ENCODE measurements at regions not wholly inside any gene's neighbourhood (a gene's known extent, or its start where the extent isn't known, plus 50 kb on each side); places are given as distances from the start of the nearest gene placed in this dataset.

DNA sequence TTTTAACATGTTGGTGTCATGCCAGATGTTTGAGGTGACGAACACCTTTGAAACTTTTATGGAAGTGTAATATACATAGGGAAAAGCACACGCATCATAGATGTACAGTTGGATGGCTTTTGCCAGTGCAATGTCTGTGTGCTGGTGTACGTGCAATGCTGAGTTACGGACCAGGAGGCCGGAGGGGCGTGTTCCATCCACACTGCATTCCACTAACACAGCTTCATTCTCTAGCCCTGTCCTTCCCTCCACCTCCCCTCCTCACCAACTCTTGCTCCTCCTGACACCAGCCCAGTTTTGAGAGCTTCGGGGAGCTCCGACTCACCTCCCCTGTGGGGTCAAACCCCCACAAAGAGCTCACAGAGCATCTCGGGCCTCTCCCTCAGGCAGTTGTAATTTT is 358.8 kb downstream of the C16orf95 start:
- DNase-seq (ENCODE audit: low read depth) = no peak

DNA sequence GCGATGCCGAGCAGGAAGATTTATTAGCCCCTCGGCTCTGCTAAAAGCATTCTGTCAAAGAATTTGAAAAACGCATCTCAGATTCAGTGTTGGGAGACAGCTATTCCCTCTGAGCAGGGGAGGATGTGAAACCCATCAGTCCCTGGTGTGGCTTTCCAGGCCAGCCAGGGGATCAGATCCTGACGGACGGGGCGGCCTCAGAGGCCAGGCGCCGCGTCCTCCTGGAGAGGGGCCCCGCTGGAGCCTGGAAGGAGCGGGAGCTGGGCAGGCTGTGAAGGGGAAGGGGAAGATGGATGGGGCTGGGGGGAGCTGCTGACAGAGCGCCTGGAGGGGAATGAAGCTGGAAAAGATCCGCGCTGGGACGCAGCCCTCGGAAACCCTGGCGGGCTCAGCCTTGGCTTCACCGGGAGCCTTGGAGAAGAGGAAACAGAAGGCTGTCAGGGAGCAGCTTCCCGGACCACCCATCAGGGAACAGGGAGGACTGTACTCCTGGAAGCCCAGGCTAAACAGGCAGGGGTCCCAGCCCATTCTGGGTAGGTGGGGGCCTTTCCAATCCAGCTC is 358.0 kb downstream of the C16orf95 start:
- no peak for DNase-seq (ENCODE audit: low read depth)

DNA sequence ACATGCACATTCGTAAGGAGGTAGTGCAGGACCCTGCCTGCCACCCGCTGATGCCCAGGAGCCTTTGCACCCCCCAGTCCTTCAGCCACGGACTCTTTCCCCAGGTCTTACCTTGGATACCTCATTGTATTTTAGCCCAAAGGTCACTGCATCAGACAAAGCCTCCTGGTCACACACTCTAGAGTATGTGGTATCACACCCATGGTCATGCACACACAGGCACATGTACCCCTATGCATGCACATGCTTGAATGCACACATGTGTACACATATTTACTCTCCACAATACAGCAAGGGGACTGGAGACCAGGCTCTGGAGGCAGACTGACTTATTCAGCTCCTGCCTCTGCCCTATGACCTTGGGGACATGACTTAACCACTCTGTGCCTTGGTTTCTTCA is 357.5 kb downstream of the C16orf95 start:
- no peak for DNase-seq (ENCODE audit: low read depth)

DNA sequence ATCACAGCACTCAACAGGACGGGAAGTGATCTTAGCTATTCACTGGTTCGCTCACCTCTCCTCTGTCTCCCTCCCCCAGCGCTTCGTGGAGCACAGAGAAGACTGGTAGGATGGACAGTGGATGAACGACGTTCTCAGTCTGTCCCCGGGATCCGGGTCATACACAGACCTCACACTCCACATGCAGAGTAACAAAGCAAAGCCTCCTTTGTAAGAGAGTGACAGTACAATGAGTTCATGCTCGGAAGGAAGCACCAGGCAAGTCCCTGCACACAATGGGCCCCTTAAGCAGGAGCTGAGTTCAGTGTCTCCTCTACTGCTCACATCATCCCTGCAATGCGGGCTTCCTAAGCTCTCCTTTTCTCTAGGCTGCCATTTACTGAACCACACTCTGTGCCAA is 356.9 kb downstream of the C16orf95 start:
- no peak for DNase-seq (ENCODE audit: low read depth)

DNA sequence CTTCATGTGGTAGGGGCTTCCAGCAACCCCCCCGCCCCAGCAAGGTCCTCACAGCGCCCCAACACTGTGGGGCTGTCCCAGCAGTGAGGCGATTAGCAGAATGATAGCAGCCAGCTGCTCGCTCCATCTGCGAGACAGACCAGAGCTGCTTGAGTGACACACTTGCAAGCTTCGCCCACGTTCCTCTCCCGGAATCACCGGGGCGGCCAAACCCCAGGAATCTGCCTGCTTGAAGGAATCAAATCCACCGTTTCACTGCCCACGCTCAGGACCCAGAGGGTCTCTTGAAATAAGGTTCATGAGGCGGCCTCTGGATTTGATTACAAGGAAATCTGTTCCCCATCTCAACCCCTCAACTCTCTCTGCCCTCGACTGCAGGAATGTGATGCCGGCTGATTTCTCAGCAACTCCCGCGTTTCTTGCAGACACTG is 356.0 kb downstream of the C16orf95 start:
- no peak for DNase-seq (ENCODE audit: low read depth)

DNA sequence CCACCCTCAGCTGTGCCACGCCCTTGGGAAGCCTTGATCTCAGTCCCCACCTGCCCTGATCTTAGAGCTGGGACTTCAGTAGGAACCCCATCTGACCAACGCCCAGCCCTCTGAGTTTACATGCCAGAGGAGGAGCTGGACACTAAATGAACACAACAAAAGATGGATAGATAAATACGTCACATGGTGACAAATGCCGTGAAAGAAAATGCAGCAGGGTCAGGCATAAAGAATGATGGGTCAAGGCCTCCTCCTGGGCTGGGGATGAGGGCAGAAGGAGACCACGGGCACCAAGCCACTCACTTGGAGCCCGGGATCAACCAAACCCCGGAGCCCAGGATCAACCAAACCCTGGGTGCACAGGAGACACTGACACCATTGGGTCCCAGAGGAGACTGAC is 354.9 kb downstream of the C16orf95 start:
- no peak for DNase-seq (ENCODE audit: low read depth)

GRCh38 chr16:86962913-86963312 is 354.3 kb downstream of the C16orf95 start:
- no peak for DNase-seq (ENCODE audit: low read depth)

DNA sequence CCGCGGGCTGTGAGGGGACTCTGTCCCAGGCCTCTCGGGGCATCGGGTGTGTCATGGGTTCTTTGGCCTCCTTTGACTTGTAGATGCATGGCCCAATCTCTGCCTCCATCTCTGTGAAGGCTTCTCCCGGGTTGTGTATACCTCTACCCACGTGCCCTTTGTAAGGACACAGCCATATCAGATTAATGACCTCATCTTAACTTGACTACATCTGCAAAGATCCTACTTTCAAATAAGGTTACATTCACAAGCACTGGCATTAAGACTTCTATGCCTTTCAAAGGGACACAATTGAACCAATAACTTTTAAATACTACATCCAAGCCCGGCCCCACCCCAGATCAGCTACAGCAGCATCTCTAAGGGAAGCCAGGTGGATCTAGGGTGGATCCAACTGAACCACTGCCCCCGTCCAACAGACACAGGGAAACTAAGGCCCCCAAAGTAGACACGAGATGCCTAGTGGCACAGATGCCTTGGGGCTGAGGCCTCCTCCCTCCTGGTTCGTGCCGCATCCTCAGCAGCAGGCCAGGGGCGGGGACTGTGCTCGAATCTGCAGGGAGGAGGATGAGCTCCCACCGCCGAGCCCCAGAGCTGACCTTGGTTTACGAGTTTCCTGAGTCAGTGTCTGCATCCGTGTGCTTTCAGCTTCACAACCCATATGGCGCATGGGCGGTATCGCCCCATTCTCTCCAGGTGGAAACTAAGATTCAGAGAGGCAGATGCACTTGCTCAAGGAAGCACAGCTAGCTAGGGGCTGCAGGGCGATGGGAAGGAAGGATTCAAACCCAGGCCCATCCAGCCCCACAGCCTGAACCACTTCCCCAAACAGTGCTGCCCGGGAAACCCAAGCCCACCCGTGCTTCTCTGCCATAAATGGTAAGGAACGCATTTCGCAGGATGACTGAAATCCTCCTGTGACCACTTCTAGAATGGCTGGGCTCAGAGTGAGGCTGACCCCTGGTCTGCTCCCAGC is 353.3 kb downstream of the C16orf95 start:
- DNase-seq (ENCODE audit: low read depth) = no peak

- no peak for DNase-seq (ENCODE audit: low read depth)
These were observed 352.4 kb downstream of the C16orf95 start for GRCh38 chr16:86964796-86965241.

DNA sequence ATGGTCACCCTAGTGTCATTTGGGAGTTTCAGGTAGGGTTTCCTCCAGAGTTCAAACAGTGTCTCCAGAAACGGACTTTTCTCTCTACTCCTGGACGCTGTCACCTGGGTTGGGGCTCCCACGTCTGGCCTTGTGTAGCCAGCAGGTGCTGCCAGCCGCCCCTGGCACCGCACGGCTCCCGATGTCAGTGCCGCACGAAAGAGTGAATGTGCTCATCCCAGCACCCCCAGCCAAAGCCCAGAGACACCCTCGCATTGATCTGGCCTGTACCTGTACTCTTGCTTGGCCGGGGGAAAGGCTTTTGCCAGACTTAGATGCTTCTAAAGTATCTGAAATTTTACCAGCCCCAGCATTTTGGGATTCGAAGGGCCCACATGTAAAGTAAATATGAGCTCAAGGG is 351.9 kb downstream of the C16orf95 start:
- no peak for DNase-seq (ENCODE audit: low read depth)

GRCh38 chr16:86965840-86966550 is 351.2 kb downstream of the C16orf95 start:
- no peak for DNase-seq (ENCODE audit: low read depth)

DNA sequence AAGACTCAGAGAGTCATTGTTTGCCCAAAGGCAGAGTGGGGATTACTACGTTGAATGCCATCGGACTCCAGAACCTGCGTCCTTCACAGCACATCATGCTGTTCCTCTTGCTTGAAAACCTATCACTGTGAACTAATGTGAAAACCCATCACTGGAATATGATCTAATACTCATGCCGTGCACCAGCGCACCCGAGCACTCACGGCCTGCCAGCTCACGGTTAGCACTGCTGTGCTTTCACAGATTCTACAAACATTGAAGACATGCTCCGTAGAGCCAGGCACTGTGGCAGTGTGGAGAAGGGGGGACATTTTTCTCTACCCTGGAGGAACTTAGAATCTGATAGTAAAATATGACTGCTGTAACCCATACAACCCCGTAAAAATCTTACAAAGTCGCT is 350.4 kb downstream of the C16orf95 start:
- DNase-seq (ENCODE audit: low read depth) = no peak

- no peak for DNase-seq (ENCODE audit: low read depth)
These were observed 348.3 kb downstream of the C16orf95 start for GRCh38 chr16:86968866-86969265.

GRCh38 chr16:86969716-86970115 is 347.5 kb downstream of the C16orf95 start:
- no peak for DNase-seq (ENCODE audit: low read depth)

DNA sequence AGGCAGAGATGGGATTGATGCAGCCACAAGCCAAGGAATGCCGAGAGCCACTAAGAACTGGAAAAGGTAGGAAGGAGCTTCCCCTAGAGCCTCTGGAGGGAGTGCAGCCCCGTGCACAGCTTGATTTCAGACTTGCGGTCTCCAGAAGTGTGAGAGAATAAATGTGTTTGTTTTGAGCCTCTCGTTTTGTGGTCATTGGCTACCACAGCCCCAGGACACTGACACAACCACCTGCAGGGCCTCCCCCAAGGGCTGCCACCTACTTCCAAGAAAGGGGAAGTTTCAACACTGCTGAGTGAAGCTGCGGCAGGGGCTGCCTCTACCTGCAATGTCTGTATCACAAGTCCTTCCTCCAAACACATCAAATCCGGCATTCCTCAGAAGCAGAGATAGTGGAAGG is 346.9 kb downstream of the C16orf95 start:
- no peak for DNase-seq (ENCODE audit: low read depth)

- DNase-seq (ENCODE audit: low read depth) = no peak
These were observed 346.5 kb downstream of the C16orf95 start for GRCh38 chr16:86970726-86971125.

DNA sequence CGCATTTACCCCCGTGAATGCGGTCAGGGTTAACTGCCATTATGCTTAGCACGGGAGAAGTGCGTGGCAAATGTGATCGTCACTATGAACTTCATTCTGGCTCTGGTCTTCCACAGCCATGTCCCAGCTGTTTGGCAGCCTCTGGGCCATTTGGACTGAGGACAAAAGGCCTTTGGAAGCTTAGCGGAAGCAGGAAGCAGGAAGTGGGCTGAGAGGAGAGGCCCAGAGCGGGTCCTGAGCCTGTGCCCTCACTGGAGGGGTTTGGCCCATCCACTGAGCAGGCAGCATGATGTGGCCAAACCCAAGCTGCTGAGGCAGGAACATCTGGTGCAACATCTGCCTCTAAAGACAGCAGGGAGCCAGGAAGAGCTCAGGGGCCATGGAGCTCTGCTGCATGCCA is 345.9 kb downstream of the C16orf95 start:
- DNase-seq (ENCODE audit: low read depth) = no peak

DNA sequence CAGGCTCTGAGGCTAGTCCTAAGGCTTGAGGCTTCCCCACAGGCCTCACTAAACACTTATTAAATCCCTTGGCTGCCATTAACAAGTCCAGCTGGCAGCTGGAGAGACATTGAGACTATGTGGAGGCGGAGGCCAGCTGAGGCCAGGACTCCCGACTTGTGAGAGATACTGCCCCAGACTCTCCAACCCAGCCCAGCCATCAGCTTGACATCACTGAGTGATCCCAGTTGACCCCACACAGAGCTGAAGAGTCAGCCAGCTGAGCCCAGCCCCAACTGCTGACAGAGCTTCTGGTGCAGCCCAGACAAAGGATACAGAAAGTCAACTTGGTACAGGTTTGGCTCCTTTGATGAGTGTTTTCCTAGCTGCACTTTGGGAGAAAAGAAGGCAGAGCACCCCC is 343.1 kb downstream of the C16orf95 start:
- no peak for DNase-seq (ENCODE audit: low read depth)

GRCh38 chr16:86975445-86975844 is 341.7 kb downstream of the C16orf95 start:
- peak; percentile 95 for DNase-seq (ENCODE audit: low read depth)

DNA sequence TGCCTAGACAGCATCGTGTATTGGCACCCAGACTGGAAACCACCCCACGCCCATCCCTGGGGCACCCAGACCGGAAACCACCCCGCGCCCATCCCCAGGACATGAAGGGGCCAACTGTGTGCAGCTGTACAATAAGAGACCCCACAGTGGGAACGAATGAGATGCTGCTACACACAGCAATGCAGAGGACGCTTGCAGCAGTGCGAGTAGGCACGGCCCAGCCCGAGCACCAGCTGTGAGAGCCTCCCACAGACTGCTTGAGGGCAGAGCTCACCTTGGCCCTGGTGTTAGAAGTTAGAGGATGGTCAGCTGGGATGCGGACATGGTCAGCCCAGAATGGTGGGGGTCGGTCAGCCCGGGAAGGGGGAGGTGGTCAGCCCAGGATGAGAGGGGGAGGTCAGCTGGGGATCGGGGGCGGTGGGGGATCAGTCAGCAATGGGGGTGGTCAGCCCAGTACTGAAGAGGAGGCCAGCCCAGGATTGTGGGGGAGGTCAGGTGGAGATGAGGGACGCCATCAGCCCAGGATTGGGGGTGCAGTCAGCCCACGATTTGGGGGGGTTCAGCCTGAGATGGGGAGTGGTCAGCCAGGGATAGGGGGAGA is 340.0 kb downstream of the C16orf95 start:
- DNase-seq (ENCODE audit: low read depth) = no peak

- DNase-seq (ENCODE audit: low read depth) = no peak
These were observed 338.7 kb downstream of the C16orf95 start for GRCh38 chr16:86978445-86979030.

DNA sequence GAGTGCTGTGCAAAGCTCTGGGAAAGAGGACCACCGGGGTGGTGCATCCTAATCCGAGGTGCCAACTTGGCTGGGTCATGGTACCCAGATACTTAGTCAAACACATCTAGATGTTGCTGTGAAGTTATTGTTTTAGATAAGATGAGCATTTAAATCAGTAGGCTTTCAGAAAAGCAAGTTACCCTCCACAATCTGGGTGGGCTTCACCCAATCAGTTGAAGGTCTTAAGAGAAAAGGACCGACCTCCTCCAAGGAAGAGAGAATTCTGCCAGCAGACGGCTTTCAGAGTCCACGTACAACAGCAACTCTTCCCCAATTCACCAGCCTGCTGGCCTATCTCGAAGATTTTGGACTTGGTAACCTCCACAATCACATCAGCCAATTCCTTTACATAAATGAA is 338.1 kb downstream of the C16orf95 start:
- no peak for DNase-seq (ENCODE audit: low read depth)
